ENCODE measurements at regions not wholly inside any gene's neighbourhood (a gene's known extent, or its start where the extent isn't known, plus 50 kb on each side); places are given as distances from the start of the nearest gene placed in this dataset.

- Histone ChIP-seq H3K27ac (no peak overlapping the region), H3K9me3 (no peaks in the 10 kb centered on the region), H3K36me3 (no peaks in the 10 kb centered on the region), H3K27me3 (no peaks in the 10 kb centered on the region), H3K4me1 (no peaks in the 10 kb centered on the region), H3K4me3 (no peak overlapping the region)
- TF ChIP-seq POLR2A (IDR thresholded peaks at IDR 0.05) = no peak
- TF ChIP-seq CTCF (IDR thresholded peaks at IDR 0.05) = no peak
- no peak for TF ChIP-seq POLR2AphosphoS5 (IDR thresholded peaks at IDR 0.05)
- no peak for TF ChIP-seq EP300 (IDR thresholded peaks at IDR 0.05; ENCODE audit: low read depth)
- no peak for DNase-seq
- in situ Hi-C loops (cut with MboI; ENCODE audit: low pct_ligation_motif_present in 1 of 4, low pct_unique_long_range_greater_than_20kb in 1 of 4, low sequenced_read_pairs in 3 of 4) (loop anchor here in 3 of 4 donors (25.0 kb wide), 3 partner anchors 1055 to 1105 kb away; no protein-coding TSS in a partner anchor), intact Hi-C loops (cut with DNase I; ENCODE audit: low total_unique reads) (no loop called here)
- 90 to 95% methylated on average over 2 to 11 of the region's 11 CpGs for WGBS, 2 donors (ENCODE audit: low coverage in 1 of 2)
Observed at GRCh38 chr16:63292036-63292435, 1255.8 kb upstream of the CDH8 start.

GRCh38 chr16:63289834-63290460, 1253.7 kb upstream of the CDH8 start:
- H3K4me1 ChIP-seq = no peaks in the 10 kb centered on the region
- intact Hi-C loops (cut with DNase I; ENCODE audit: low total_unique reads) = no loop called here
- H3K36me3 ChIP-seq = no peaks in the 10 kb centered on the region
- peak; percentile 15 for DNase-seq
- 33 to 45% methylated on average over 9 to 16 of the region's 16 CpGs for WGBS, 2 donors (ENCODE audit: low coverage in 1 of 2)
- no peaks in the 10 kb centered on the region for H3K9me3 ChIP-seq
- TF ChIP-seq POLR2AphosphoS5 (IDR thresholded peaks at IDR 0.05) (no peak), CTCF (IDR thresholded peaks at IDR 0.05) (peak; percentile 45 to 86 (median 68)), EP300 (IDR thresholded peaks at IDR 0.05; ENCODE audit: low read depth) (no peak)
- in situ Hi-C loops (cut with MboI; ENCODE audit: low pct_ligation_motif_present in 1 of 4, low pct_unique_long_range_greater_than_20kb in 1 of 4, low sequenced_read_pairs in 3 of 4) = loop anchor here in 3 of 4 donors (25.0 kb wide), 3 partner anchors 1053 to 1103 kb away; no protein-coding TSS in a partner anchor
- H3K27ac ChIP-seq = no peak overlapping the region
- no peak overlapping the region for H3K4me3 ChIP-seq
- H3K27me3 ChIP-seq = no peaks in the 10 kb centered on the region

- Histone ChIP-seq H3K4me3 (no peak overlapping the region), H3K36me3 (no peaks in the 10 kb centered on the region), H3K27me3 (no peaks in the 10 kb centered on the region), H3K9me3 (no peaks in the 10 kb centered on the region), H3K27ac (no peak overlapping the region), H3K4me1 (no peaks in the 10 kb centered on the region)
- TF ChIP-seq POLR2A (IDR thresholded peaks at IDR 0.05) (no peak), CTCF (IDR thresholded peaks at IDR 0.05) (no peak), POLR2AphosphoS5 (IDR thresholded peaks at IDR 0.05) (no peak), EP300 (IDR thresholded peaks at IDR 0.05; ENCODE audit: low read depth) (no peak)
- in situ Hi-C loops (cut with MboI; ENCODE audit: low pct_ligation_motif_present in 1 of 4, low pct_unique_long_range_greater_than_20kb in 1 of 4, low sequenced_read_pairs in 3 of 4) = loop anchor here in 3 of 4 donors (25.0 kb wide), 3 partner anchors 1050 to 1100 kb away; no protein-coding TSS in a partner anchor
- DNase-seq = no peak
- intact Hi-C loops (cut with DNase I; ENCODE audit: low total_unique reads) = no loop called here
- WGBS, 2 donors (ENCODE audit: low coverage in 1 of 2) = 36 to 43% methylated on average over 1 to 2 of the region's 2 CpGs
Observed at GRCh38 chr16:63287401-63287800, 1251.2 kb upstream of the CDH8 start.

GRCh38 chr16:63283721-63284120, 1247.5 kb upstream of the CDH8 start:
- WGBS, 2 donors (ENCODE audit: low coverage in 1 of 2) = 53 to 57% methylated on average over 1 of the region's 1 CpG
- Histone ChIP-seq H3K27me3 (no peaks in the 10 kb centered on the region), H3K4me1 (no peaks in the 10 kb centered on the region), H3K27ac (no peak overlapping the region), H3K9me3 (no peaks in the 10 kb centered on the region), H3K4me3 (no peak overlapping the region), H3K36me3 (no peaks in the 10 kb centered on the region)
- intact Hi-C loops (cut with DNase I; ENCODE audit: low total_unique reads) = no loop called here
- DNase-seq = no peak
- TF ChIP-seq EP300 (IDR thresholded peaks at IDR 0.05; ENCODE audit: low read depth) (no peak), POLR2A (IDR thresholded peaks at IDR 0.05) (no peak), CTCF (IDR thresholded peaks at IDR 0.05) (no peak), POLR2AphosphoS5 (IDR thresholded peaks at IDR 0.05) (no peak)
- in situ Hi-C loops (cut with MboI; ENCODE audit: low pct_ligation_motif_present in 1 of 4, low pct_unique_long_range_greater_than_20kb in 1 of 4, low sequenced_read_pairs in 3 of 4) = loop anchor here in 3 of 4 donors (25.0 kb wide), 3 partner anchors 1046 to 1096 kb away; no protein-coding TSS in a partner anchor

Data from transverse colon (tissue), 4 donors.